Activated naive CD8-positive, alpha-beta T cell treated with anti-CD3 and anti-CD28 coated beads, Interleukin-2, amount 50 U/mL, for 24 hours (primary cell): ENCODE measurements at regions not wholly inside any gene's neighbourhood (a gene's known extent, or its start where the extent isn't known, plus 50 kb on each side); places are given as distances from the start of the nearest gene placed in this dataset.

Experiments
- ATAC-seq: fragments of 150-1000 bp; cut with Tn5 transposase; one replicate; pipeline ENCODE4 v1.10.0; 2021
- DNase-seq: peaks from one replicate; pipeline ENCODE4 v3.0.0; 2021
- H3K27ac Mint-ChIP-seq: one replicate; pipeline ENCODE4 v1.8.0; 2021; ENCODE audit warnings: mild to moderate bottlenecking, mixed read lengths
- H3K27me3 Mint-ChIP-seq: one replicate; pipeline ENCODE4 v1.8.0; 2021; ENCODE audit warnings: mixed read lengths
- H3K36me3 Mint-ChIP-seq: one replicate; pipeline ENCODE4 v1.8.0; 2021; ENCODE audit warnings: low read depth, mixed read lengths
- H3K4me1 Mint-ChIP-seq: one replicate; pipeline ENCODE4 v1.8.0; 2021; ENCODE audit warnings: mixed read lengths
- H3K4me3 Mint-ChIP-seq: one replicate; pipeline ENCODE4 v1.8.0; 2021; ENCODE audit warnings: mild to moderate bottlenecking, moderate library complexity, mixed read lengths
- H3K9me3 Mint-ChIP-seq: one replicate; pipeline ENCODE4 v1.8.0; 2021; ENCODE audit warnings: mixed read lengths

- no peaks in the 10 kb centered on the region for H3K27me3 Mint-ChIP-seq
- H3K4me3 Mint-ChIP-seq: no peak overlapping the region
- DNase-seq (no peak), ATAC-seq (no peak)
- H3K36me3 Mint-ChIP-seq: peaks cover 51% of the 10 kb centered on the region
- no peak overlapping the region for H3K27ac Mint-ChIP-seq
- H3K4me1 Mint-ChIP-seq: no peaks in the 10 kb centered on the region
- H3K9me3 Mint-ChIP-seq: peaks cover 13% of the 10 kb centered on the region
Observed at GRCh38 chr14:71647086-71647784, 285.0 kb upstream of the RGS6 start.

GRCh38 chr14:71648725-71649124, 283.5 kb upstream of the RGS6 start:
- Mint-ChIP-seq H3K4me1 (no peaks in the 10 kb centered on the region), H3K27me3 (no peaks in the 10 kb centered on the region), H3K27ac (no peak overlapping the region), H3K4me3 (no peak overlapping the region), H3K36me3 (peaks cover 53% of the 10 kb centered on the region), H3K9me3 (peaks cover 18% of the 10 kb centered on the region)
- DNase-seq (no peak), ATAC-seq (no peak)

GRCh38 chr14:71650187-71650755, 282.0 kb upstream of the RGS6 start:
- H3K27ac Mint-ChIP-seq: no peak overlapping the region
- peaks cover 18% of the 10 kb centered on the region for H3K9me3 Mint-ChIP-seq
- ATAC-seq: no peak
- no peak for DNase-seq
- H3K27me3 Mint-ChIP-seq: no peaks in the 10 kb centered on the region
- no peak overlapping the region for H3K4me3 Mint-ChIP-seq
- H3K36me3 Mint-ChIP-seq: peaks cover 64% of the 10 kb centered on the region
- H3K4me1 Mint-ChIP-seq: no peaks in the 10 kb centered on the region

- no peak for DNase-seq
- no peak for ATAC-seq
- H3K4me1 Mint-ChIP-seq: no peaks in the 10 kb centered on the region
- H3K9me3 Mint-ChIP-seq: peaks cover 18% of the 10 kb centered on the region
- H3K27ac Mint-ChIP-seq: no peak overlapping the region
- peaks cover 72% of the 10 kb centered on the region for H3K36me3 Mint-ChIP-seq
- no peaks in the 10 kb centered on the region for H3K27me3 Mint-ChIP-seq
- H3K4me3 Mint-ChIP-seq: no peak overlapping the region
Observed at GRCh38 chr14:71651228-71651627, 281.0 kb upstream of the RGS6 start.

GRCh38 chr14:71652368-71652767, 279.9 kb upstream of the RGS6 start:
- ATAC-seq: no peak
- Mint-ChIP-seq H3K4me1 (no peaks in the 10 kb centered on the region), H3K36me3 (peaks cover 62% of the 10 kb centered on the region), H3K4me3 (no peak overlapping the region), H3K27me3 (no peaks in the 10 kb centered on the region), H3K27ac (no peak overlapping the region), H3K9me3 (peaks cover 18% of the 10 kb centered on the region)
- DNase-seq: no peak

GRCh38 chr14:71654810-71655209, 277.4 kb upstream of the RGS6 start:
- Mint-ChIP-seq H3K27me3 (no peaks in the 10 kb centered on the region), H3K27ac (no peak overlapping the region), H3K36me3 (peaks cover 70% of the 10 kb centered on the region), H3K9me3 (peaks cover 18% of the 10 kb centered on the region), H3K4me1 (peaks cover 14% of the 10 kb centered on the region), H3K4me3 (no peak overlapping the region)
- DNase-seq (no peak), ATAC-seq (no peak)

GRCh38 chr14:71658261-71658860, 273.9 kb upstream of the RGS6 start:
- peaks cover 2% of the 10 kb centered on the region for H3K9me3 Mint-ChIP-seq
- no peak for DNase-seq
- ATAC-seq: peak; percentile 49
- peaks cover 14% of the 10 kb centered on the region for H3K4me1 Mint-ChIP-seq
- H3K4me3 Mint-ChIP-seq: no peak overlapping the region
- H3K27me3 Mint-ChIP-seq: no peaks in the 10 kb centered on the region
- peaks cover 51% of the 10 kb centered on the region for H3K36me3 Mint-ChIP-seq
- H3K27ac Mint-ChIP-seq: peak overlapping the region; percentile 36

- H3K9me3 Mint-ChIP-seq: no peaks in the 10 kb centered on the region
- no peaks in the 10 kb centered on the region for H3K27me3 Mint-ChIP-seq
- no peak overlapping the region for H3K4me3 Mint-ChIP-seq
- ATAC-seq (no peak), DNase-seq (no peak)
- H3K27ac Mint-ChIP-seq: no peak overlapping the region
- peaks cover 55% of the 10 kb centered on the region for H3K36me3 Mint-ChIP-seq
- H3K4me1 Mint-ChIP-seq: peaks cover 14% of the 10 kb centered on the region
Observed at GRCh38 chr14:71659159-71659558, 273.1 kb upstream of the RGS6 start.

- ATAC-seq: no peak
- Mint-ChIP-seq H3K36me3 (peaks cover 40% of the 10 kb centered on the region), H3K27me3 (no peaks in the 10 kb centered on the region), H3K9me3 (no peaks in the 10 kb centered on the region), H3K4me1 (peaks cover 24% of the 10 kb centered on the region), H3K27ac (no peak overlapping the region), H3K4me3 (no peak overlapping the region)
- DNase-seq: no peak
Observed at GRCh38 chr14:71661441-71661840, 270.8 kb upstream of the RGS6 start.

- H3K36me3 Mint-ChIP-seq: peaks cover 42% of the 10 kb centered on the region
- H3K4me3 Mint-ChIP-seq: no peak overlapping the region
- DNase-seq (no peak), ATAC-seq (no peak)
- H3K27ac Mint-ChIP-seq: no peak overlapping the region
- H3K4me1 Mint-ChIP-seq: peaks cover 24% of the 10 kb centered on the region
- no peaks in the 10 kb centered on the region for H3K27me3 Mint-ChIP-seq
- no peaks in the 10 kb centered on the region for H3K9me3 Mint-ChIP-seq
Observed at GRCh38 chr14:71662291-71662790, 269.9 kb upstream of the RGS6 start.

GRCh38 chr14:71665157-71665556, 267.1 kb upstream of the RGS6 start:
- H3K36me3 Mint-ChIP-seq: peaks cover 34% of the 10 kb centered on the region

GRCh38 chr14:71665781-71666180, 266.4 kb upstream of the RGS6 start:
- Mint-ChIP-seq H3K9me3 (no peaks in the 10 kb centered on the region), H3K27ac (no peak overlapping the region), H3K36me3 (peaks cover 35% of the 10 kb centered on the region), H3K27me3 (no peaks in the 10 kb centered on the region), H3K4me3 (no peak overlapping the region), H3K4me1 (peaks cover 10% of the 10 kb centered on the region)
- ATAC-seq (no peak), DNase-seq (no peak)

More at GRCh38 chr14:71665157-71665556, 267.1 kb upstream of the RGS6 start:
- Mint-ChIP-seq H3K27ac (no peak overlapping the region), H3K4me1 (peaks cover 10% of the 10 kb centered on the region), H3K27me3 (no peaks in the 10 kb centered on the region), H3K4me3 (no peak overlapping the region), H3K9me3 (no peaks in the 10 kb centered on the region)
- ATAC-seq: peak; percentile 43
- no peak for DNase-seq

GRCh38 chr14:71666571-71667145, 265.6 kb upstream of the RGS6 start:
- no peak overlapping the region for H3K27ac Mint-ChIP-seq
- no peak for ATAC-seq
- peaks cover 39% of the 10 kb centered on the region for H3K36me3 Mint-ChIP-seq
- peaks cover 12% of the 10 kb centered on the region for H3K4me1 Mint-ChIP-seq
- H3K27me3 Mint-ChIP-seq: no peaks in the 10 kb centered on the region
- H3K9me3 Mint-ChIP-seq: no peaks in the 10 kb centered on the region
- DNase-seq: no peak
- H3K4me3 Mint-ChIP-seq: no peak overlapping the region

GRCh38 chr14:71668186-71668912, 263.9 kb upstream of the RGS6 start:
- Mint-ChIP-seq H3K4me1 (peaks cover 12% of the 10 kb centered on the region), H3K27ac (no peak overlapping the region), H3K27me3 (no peaks in the 10 kb centered on the region), H3K9me3 (no peaks in the 10 kb centered on the region), H3K4me3 (no peak overlapping the region), H3K36me3 (peaks cover 38% of the 10 kb centered on the region)
- DNase-seq: no peak
- no peak for ATAC-seq
